Type B pancreatic cell (in vitro differentiated cells): ENCODE measurements at regions not wholly inside any gene's neighbourhood (a gene's known extent, or its start where the extent isn't known, plus 50 kb on each side); places are given as distances from the start of the nearest gene placed in this dataset.

ENCODE experiments used
- DNase-seq: peaks from one replicate; pipeline ENCODE4 v3.0.0; 2021; ENCODE audit warnings: mixed read lengths; ENCODE audit not compliant: unreplicated experiment; ENCODE audit errors: extremely low spot score
- H3K27ac Mint-ChIP-seq: 2 replicates; pipeline ENCODE4 v1.8.0; 2021; ENCODE audit warnings: mild to moderate bottlenecking, mixed read lengths
- H3K27me3 Mint-ChIP-seq: 2 replicates; pipeline ENCODE4 v1.8.0; 2021; ENCODE audit warnings: mixed read lengths
- H3K36me3 Mint-ChIP-seq: 2 replicates; pipeline ENCODE4 v1.8.0; 2021; ENCODE audit warnings: mixed read lengths
- H3K4me1 Mint-ChIP-seq: one replicate; pipeline ENCODE4 v1.8.0; 2021; ENCODE audit warnings: mixed read lengths; ENCODE audit not compliant: unreplicated experiment
- H3K4me3 Mint-ChIP-seq: 2 replicates; pipeline ENCODE4 v1.8.0; 2021; ENCODE audit warnings: mild to moderate bottlenecking, mixed read lengths
- H3K9me3 Mint-ChIP-seq: 2 replicates; pipeline ENCODE4 v1.8.0; 2021; ENCODE audit warnings: mixed read lengths
- TF ChIP-seq, protein P1 (sequence below): fragments of 200-600 bp; sonication (generic); conservative IDR thresholded peaks from 2 replicates; pipeline ENCODE4 v1.5.0; 2021; ENCODE audit warnings: antibody characterized with exemption, mild to moderate bottlenecking

DNA sequence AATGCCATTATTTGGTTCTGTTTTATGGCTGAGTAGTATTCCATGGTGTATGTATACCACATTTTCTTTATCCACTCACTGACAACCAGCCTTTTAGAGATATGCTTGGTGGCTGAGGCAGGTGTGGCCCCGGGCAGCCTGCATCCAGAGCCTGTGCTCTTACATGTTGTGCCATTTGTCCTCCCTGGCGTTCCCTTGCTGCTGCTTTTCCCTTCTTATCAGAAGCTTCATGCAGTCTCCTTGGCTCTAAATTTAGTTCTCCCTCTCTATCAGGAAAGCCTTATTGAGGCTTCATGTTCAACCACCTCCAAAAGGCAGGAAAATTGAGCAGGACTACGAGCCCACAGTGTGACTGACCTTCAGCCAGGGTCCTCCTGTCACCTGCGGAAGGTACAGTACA lies 131.7 kb upstream of the ITGA6 start:
- no peaks in the 10 kb centered on the region for H3K9me3 Mint-ChIP-seq
- H3K4me3 Mint-ChIP-seq = no peak overlapping the region
- TF ChIP-seq, protein P1, sequence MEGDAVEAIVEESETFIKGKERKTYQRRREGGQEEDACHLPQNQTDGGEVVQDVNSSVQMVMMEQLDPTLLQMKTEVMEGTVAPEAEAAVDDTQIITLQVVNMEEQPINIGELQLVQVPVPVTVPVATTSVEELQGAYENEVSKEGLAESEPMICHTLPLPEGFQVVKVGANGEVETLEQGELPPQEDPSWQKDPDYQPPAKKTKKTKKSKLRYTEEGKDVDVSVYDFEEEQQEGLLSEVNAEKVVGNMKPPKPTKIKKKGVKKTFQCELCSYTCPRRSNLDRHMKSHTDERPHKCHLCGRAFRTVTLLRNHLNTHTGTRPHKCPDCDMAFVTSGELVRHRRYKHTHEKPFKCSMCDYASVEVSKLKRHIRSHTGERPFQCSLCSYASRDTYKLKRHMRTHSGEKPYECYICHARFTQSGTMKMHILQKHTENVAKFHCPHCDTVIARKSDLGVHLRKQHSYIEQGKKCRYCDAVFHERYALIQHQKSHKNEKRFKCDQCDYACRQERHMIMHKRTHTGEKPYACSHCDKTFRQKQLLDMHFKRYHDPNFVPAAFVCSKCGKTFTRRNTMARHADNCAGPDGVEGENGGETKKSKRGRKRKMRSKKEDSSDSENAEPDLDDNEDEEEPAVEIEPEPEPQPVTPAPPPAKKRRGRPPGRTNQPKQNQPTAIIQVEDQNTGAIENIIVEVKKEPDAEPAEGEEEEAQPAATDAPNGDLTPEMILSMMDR = no peak
- H3K4me1 Mint-ChIP-seq = peaks cover 20% of the 10 kb centered on the region
- H3K36me3 Mint-ChIP-seq = no peaks in the 10 kb centered on the region
- no peak for DNase-seq
- no peak overlapping the region for H3K27ac Mint-ChIP-seq
- H3K27me3 Mint-ChIP-seq = peaks cover 23% of the 10 kb centered on the region

DNA sequence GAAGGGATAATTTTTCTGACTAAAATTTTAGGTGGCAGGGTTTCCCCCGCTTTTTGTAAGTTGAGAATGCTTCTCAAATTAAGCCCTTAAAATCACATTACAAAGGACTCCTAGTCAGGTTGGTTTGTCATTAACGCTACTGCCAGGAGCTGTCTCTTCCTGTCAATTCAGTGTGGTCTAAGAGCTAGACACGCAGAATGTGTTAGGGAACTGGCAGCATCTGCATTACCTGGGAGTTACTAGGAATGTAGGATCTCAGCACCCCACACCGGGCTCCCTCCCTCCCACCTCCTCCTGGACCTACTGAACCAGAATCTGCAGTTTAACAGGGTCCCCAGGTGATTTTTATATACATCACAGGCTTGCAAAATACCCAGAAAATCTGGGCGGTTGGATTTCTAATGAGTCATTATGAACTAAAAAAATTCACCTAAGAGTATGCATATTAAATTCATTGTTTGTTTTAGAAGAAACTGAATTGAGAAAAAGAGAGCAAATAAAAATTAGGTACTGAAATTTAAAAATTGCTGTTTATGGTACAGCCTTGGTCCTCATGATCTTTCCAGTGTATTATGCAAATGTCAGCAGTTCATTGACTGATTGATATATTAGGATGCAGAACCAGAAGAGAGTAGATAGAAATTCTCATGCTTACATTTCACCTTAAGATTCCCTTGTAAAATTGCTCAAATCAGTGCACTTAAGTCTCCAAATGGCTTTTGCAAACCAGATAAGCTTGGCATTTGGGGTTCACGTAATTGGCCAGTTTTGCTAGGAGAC lies 130.9 kb upstream of the ITGA6 start:
- DNase-seq = no peak
- Mint-ChIP-seq H3K36me3 (no peaks in the 10 kb centered on the region), H3K4me1 (peaks cover 20% of the 10 kb centered on the region), H3K27ac (no peak overlapping the region), H3K9me3 (no peaks in the 10 kb centered on the region), H3K27me3 (peaks cover 23% of the 10 kb centered on the region), H3K4me3 (no peak overlapping the region)
- TF ChIP-seq, protein P1 = no peak

DNA sequence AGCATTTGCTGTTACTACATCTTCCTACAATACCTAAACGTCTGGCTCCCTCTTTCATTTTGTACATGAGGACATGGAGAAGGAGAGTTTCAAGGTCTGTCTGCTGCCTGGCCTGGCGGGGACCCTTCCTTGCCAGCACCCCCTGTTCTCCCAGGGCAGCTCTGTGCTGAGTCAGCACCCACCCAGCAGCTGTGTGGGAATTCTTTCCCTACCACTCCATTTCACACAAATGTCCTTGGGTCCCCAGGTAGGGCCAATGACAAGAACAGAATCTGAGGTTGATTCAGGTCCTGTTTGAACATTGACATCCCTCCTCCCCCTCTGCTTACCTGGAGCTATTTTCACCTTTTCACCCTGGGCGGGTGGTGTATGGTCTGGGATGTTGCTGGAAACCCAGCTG lies 129.9 kb upstream of the ITGA6 start:
- Mint-ChIP-seq H3K27me3 (peaks cover 23% of the 10 kb centered on the region), H3K9me3 (no peaks in the 10 kb centered on the region), H3K4me3 (no peak overlapping the region), H3K27ac (no peak overlapping the region), H3K36me3 (no peaks in the 10 kb centered on the region), H3K4me1 (peaks cover 20% of the 10 kb centered on the region)
- DNase-seq = no peak
- TF ChIP-seq, protein P1 = no peak

DNA sequence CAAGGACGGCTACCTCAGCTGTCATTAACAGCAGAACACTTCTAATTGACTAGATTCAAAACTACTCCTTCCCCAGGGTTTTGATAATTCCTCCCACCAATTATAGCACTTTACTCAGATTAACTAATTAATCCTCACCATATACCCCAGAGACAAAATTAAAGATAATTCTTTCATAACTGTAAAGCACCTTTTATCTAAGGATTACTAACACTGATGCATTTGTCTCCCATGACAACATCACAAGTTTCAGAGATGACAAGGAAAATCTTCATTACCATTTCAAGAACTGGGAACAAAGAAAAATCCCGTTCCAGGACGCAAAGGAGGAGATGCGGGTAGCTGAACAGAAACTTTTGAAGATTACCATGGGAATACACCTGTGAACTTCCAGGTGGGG lies 129.4 kb upstream of the ITGA6 start:
- DNase-seq = no peak
- Mint-ChIP-seq H3K4me1 (peaks cover 20% of the 10 kb centered on the region), H3K9me3 (no peaks in the 10 kb centered on the region), H3K27me3 (peaks cover 23% of the 10 kb centered on the region), H3K27ac (no peak overlapping the region), H3K36me3 (no peaks in the 10 kb centered on the region), H3K4me3 (no peak overlapping the region)
- TF ChIP-seq, protein P1 = no peak

DNA sequence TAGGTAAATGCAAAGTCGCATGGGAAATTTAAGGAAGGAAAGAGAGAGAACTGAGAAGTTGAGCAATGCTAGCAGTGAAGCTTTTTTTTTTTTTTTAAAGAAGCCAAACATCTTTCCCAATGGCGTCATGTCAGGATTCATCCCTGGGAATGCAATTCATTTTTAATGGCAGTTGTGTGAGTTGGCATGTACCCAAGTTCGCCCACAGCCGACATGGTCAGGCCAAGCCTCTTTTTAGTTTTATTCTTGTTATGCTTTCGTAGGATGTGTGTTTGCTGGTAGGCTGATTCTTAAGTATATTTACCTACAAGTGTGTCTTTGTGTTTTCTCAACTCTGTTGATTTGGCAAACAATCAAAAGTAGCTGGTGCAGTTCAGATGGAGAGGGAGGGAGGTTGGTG lies 127.6 kb upstream of the ITGA6 start:
- TF ChIP-seq, protein P1 = no peak
- no peak overlapping the region for H3K4me3 Mint-ChIP-seq
- H3K36me3 Mint-ChIP-seq = no peaks in the 10 kb centered on the region
- H3K4me1 Mint-ChIP-seq = peaks cover 11% of the 10 kb centered on the region
- DNase-seq = no peak
- peaks cover 23% of the 10 kb centered on the region for H3K27me3 Mint-ChIP-seq
- H3K27ac Mint-ChIP-seq = no peak overlapping the region
- no peaks in the 10 kb centered on the region for H3K9me3 Mint-ChIP-seq
